HL-60 (cell line): ENCODE measurements at regions not wholly inside any gene's neighbourhood (a gene's known extent, or its start where the extent isn't known, plus 50 kb on each side); places are given as distances from the start of the nearest gene placed in this dataset.

Experiments
- DNase-seq, 2 experiments: peaks; one replicate each; pipeline ENCODE4 v3.0.0-alpha.2; 2010 to 2020; ENCODE audit warnings: low read depth in 1 of 2, low spot score in 1 of 2
- H3K27ac ChIP-seq: fragments of 250-450 bp; sonication (Bioruptor Pico); replicated peaks from 2 replicates; pipeline ENCODE4 v1.5.1; 2020; ENCODE audit warnings: mild to moderate bottlenecking, moderate library complexity
- H3K27me3 ChIP-seq: fragments of 250-450 bp; sonication (Bioruptor Pico); 2 replicates; pipeline ENCODE4 v1.5.1; 2021; ENCODE audit warnings: mild to moderate bottlenecking, moderate library complexity; ENCODE audit not compliant: insufficient read depth, poor library complexity, severe bottlenecking
- H3K4me3 ChIP-seq: replicated peaks from 2 replicates; pipeline ENCODE4 v1.5.1; 2011; ENCODE audit warnings: mild to moderate bottlenecking, control low read depth, low read length; ENCODE audit not compliant: insufficient read depth
- GABPA ChIP-seq: IDR thresholded peaks from 2 replicates; pipeline ENCODE4 v1.6.1; 2012; ENCODE audit warnings: low read depth
- POLR2AphosphoS5 ChIP-seq: IDR thresholded peaks from 2 replicates; pipeline ENCODE4 v1.6.1; 2012; ENCODE audit warnings: low read depth
- SPI1 ChIP-seq: IDR thresholded peaks from 2 replicates; pipeline ENCODE4 v1.6.1; 2012; ENCODE audit warnings: low read depth, mild to moderate bottlenecking, borderline replicate concordance
- TF ChIP-seq, protein P1 (sequence below): IDR thresholded peaks from one replicate; pipeline ENCODE4 v1.5.1; 2011; ENCODE audit warnings: low read length, control low read depth, inconsistent platforms; ENCODE audit not compliant: insufficient read depth
- TF ChIP-seq, protein P2 (sequence below): IDR thresholded peaks from 2 replicates; pipeline ENCODE4 v1.6.1; 2012; ENCODE audit warnings: low read depth; ENCODE audit not compliant: insufficient replicate concordance

DNA sequence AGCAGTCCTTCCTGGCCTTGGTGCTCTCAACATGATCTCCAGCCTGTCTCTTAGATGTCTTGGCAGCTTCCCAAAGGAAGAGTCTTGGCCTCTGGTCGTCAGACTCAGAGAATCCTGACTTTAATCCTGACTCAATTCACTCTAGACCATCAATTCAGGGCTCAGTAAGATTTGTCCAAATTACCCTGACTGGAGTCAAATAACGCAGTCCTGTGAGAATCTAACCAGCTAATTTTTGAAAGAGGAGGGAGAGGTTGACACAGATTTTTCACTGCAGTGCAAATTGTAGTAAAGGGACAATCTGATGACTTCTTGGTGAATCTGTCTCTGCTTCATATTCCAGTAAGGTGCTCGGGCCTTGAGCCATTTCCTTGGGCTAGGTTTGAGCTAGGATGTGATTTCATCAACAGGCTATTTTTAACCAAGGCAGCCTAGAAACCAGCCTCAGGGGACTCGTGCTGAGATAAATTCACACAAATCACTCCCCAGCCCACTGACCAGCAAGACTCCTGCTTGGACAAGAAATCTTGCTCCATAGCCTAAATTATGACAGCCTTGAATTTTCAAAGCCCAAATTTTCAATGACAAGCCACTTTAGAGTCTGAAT lies 257.4 kb downstream of the ENC1 start:
- DNase-seq, result no peak
- Histone ChIP-seq H3K27me3 (no peaks in the 10 kb centered on the region), H3K4me3 (no peak overlapping the region), H3K27ac (no peak overlapping the region)
- no peak for TF ChIP-seq SPI1
- TF ChIP-seq, protein P1, sequence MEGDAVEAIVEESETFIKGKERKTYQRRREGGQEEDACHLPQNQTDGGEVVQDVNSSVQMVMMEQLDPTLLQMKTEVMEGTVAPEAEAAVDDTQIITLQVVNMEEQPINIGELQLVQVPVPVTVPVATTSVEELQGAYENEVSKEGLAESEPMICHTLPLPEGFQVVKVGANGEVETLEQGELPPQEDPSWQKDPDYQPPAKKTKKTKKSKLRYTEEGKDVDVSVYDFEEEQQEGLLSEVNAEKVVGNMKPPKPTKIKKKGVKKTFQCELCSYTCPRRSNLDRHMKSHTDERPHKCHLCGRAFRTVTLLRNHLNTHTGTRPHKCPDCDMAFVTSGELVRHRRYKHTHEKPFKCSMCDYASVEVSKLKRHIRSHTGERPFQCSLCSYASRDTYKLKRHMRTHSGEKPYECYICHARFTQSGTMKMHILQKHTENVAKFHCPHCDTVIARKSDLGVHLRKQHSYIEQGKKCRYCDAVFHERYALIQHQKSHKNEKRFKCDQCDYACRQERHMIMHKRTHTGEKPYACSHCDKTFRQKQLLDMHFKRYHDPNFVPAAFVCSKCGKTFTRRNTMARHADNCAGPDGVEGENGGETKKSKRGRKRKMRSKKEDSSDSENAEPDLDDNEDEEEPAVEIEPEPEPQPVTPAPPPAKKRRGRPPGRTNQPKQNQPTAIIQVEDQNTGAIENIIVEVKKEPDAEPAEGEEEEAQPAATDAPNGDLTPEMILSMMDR, result no peak
- no peak for TF ChIP-seq GABPA
- TF ChIP-seq POLR2AphosphoS5, result no peak
- TF ChIP-seq, protein P2, sequence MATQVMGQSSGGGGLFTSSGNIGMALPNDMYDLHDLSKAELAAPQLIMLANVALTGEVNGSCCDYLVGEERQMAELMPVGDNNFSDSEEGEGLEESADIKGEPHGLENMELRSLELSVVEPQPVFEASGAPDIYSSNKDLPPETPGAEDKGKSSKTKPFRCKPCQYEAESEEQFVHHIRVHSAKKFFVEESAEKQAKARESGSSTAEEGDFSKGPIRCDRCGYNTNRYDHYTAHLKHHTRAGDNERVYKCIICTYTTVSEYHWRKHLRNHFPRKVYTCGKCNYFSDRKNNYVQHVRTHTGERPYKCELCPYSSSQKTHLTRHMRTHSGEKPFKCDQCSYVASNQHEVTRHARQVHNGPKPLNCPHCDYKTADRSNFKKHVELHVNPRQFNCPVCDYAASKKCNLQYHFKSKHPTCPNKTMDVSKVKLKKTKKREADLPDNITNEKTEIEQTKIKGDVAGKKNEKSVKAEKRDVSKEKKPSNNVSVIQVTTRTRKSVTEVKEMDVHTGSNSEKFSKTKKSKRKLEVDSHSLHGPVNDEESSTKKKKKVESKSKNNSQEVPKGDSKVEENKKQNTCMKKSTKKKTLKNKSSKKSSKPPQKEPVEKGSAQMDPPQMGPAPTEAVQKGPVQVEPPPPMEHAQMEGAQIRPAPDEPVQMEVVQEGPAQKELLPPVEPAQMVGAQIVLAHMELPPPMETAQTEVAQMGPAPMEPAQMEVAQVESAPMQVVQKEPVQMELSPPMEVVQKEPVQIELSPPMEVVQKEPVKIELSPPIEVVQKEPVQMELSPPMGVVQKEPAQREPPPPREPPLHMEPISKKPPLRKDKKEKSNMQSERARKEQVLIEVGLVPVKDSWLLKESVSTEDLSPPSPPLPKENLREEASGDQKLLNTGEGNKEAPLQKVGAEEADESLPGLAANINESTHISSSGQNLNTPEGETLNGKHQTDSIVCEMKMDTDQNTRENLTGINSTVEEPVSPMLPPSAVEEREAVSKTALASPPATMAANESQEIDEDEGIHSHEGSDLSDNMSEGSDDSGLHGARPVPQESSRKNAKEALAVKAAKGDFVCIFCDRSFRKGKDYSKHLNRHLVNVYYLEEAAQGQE, result no peak

DNA sequence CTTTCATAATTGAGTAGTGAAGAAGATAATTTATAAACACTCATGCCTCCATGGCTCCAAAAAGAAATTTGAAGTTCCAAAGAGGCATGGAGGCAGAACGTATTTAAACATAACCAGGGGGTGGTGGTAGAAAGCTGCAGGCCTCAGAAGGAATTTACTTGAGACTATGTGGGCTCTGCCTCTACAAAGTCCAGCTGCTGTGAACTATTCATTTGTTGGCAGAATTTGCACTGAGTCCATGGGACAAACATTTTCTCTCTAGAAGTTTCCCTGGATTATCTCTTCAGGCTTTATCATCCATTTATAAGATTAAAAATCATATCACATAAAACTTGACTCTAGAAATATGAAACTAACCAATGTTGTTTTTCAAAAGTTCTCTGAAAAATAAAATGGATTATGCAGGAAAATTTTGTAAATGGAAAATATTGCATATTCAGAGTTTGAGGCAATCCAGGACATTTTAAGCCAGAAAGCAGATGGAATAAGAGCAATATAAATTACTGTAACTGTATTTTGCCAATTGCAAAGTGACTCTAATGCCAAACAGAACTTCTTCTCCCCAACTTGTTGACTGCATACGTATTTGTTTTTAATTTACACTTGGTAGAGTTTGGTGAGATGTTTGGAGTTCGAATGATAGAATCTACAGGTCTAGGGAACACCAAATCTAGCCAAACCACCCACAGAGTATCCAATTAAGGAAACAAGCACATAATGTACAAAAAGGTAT lies 258.2 kb downstream of the ENC1 start:
- TF ChIP-seq, protein P2, result no peak
- TF ChIP-seq SPI1 (no peak), GABPA (no peak), POLR2AphosphoS5 (no peak)
- TF ChIP-seq, protein P1, result no peak
- H3K4me3 ChIP-seq, result no peak overlapping the region

DNA sequence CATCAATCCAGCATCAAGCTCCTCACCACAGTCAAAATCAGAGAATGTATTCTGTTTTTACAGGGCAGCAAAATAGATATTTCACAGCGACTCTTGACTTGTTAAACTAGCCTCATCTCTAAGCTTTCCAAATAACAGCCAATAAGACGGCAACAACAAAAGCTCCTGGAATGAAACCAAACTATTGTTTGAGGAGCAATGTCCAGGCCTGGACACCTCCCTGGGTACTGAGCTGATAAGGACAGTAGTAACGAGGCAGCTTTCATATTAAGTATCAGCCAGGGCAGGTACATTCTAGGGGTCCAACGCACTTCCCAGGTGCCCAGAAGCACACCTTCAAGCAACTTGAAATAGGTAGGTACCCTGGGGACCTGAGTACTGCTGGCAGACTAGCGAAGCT lies 260.3 kb downstream of the ENC1 start:
- H3K4me3 ChIP-seq, result no peak overlapping the region
- no peak for DNase-seq
- no peaks in the 10 kb centered on the region for H3K27me3 ChIP-seq
- TF ChIP-seq SPI1 (no peak), GABPA (no peak), POLR2AphosphoS5 (no peak)
- TF ChIP-seq, protein P1, result no peak
- TF ChIP-seq, protein P2, result no peak
- no peak overlapping the region for H3K27ac ChIP-seq

More for the DNA sequence above, 258.2 kb downstream of the ENC1 start:
- DNase-seq, result no peak
- Histone ChIP-seq H3K27me3 (no peaks in the 10 kb centered on the region), H3K27ac (no peak overlapping the region)
